GM12874 (cell line): ENCODE measurements at regions not wholly inside any gene's neighbourhood (a gene's known extent, or its start where the extent isn't known, plus 50 kb on each side); places are given as distances from the start of the nearest gene placed in this dataset.

ENCODE experiments used
- CTCF ChIP-seq: IDR thresholded peaks from 2 replicates; pipeline ENCODE4 v1.5.1; 2011; ENCODE audit warnings: low read depth, mild to moderate bottlenecking, control low read depth, low read length, moderate library complexity; ENCODE audit not compliant: insufficient read depth

GRCh38 chr1:55368698-55369097 lies 153.5 kb upstream of the USP24 start:
- TF ChIP-seq CTCF, result no peak

- TF ChIP-seq CTCF, result no peak
These were observed 152.1 kb upstream of the USP24 start for GRCh38 chr1:55367273-55367672.

- TF ChIP-seq CTCF, result no peak
These were observed 149.1 kb upstream of the USP24 start for GRCh38 chr1:55364216-55364615.

GRCh38 chr1:55363268-55363667 lies 148.1 kb upstream of the USP24 start:
- no peak for TF ChIP-seq CTCF

GRCh38 chr1:55362558-55362957 lies 147.4 kb upstream of the USP24 start:
- TF ChIP-seq CTCF, result no peak

- no peak for TF ChIP-seq CTCF
These were observed 144.4 kb upstream of the USP24 start for GRCh38 chr1:55359611-55360010.

GRCh38 chr1:55358581-55358980 lies 143.4 kb upstream of the USP24 start:
- TF ChIP-seq CTCF, result no peak

GRCh38 chr1:55355549-55355948 lies 140.4 kb upstream of the USP24 start:
- TF ChIP-seq CTCF, result no peak
